Caco-2 (cell line): ENCODE measurements at regions not wholly inside any gene's neighbourhood (a gene's known extent, or its start where the extent isn't known, plus 50 kb on each side); places are given as distances from the start of the nearest gene placed in this dataset.

ENCODE experiments used
- BruUV-seq: library from RNA; stranded (reverse); fragments of 400-500 nt; replicated peaks from 2 replicates; lab custom pipeline; 2021; lab: Mats Ljungman, UMichigan
- CTCF ChIA-PET: fragments of 300-600 bp; sonication (Branson Sonifier 250); formaldehyde crosslinking; loops from one replicate; lab custom pipeline; 2022; ENCODE audit warnings: antibody characterized with exemption; lab: Charles Lee
- POLR2A ChIA-PET: fragments of 300-600 bp; sonication (Branson Sonifier 250); formaldehyde crosslinking; loops from one replicate; lab custom pipeline; 2022; ENCODE audit warnings: antibody characterized with exemption; lab: Charles Lee
- DNase-seq, 2 experiments: peaks; one replicate each; pipeline versions ENCODE4 v3.0.0 to v3.0.0-alpha.2; 2020 to 2022
- H3K27me3 ChIP-seq: replicated peaks from 2 replicates; pipeline ENCODE4 v1.6.0; 2011; ENCODE audit warnings: low read length; ENCODE audit not compliant: control insufficient read depth, insufficient read depth
- H3K36me3 ChIP-seq: 2 replicates; pipeline ENCODE4 v1.5.1; 2011; ENCODE audit warnings: low read length; ENCODE audit not compliant: control insufficient read depth, insufficient read depth
- H3K4me1 ChIP-seq: fragments of 250-450 bp; sonication (Bioruptor Pico); 2 replicates; pipeline ENCODE4 v1.5.1; 2020; ENCODE audit warnings: mild to moderate bottlenecking
- H3K4me3 ChIP-seq: 2 replicates; pipeline ENCODE4 v1.5.1; 2011; ENCODE audit warnings: low read depth, mild to moderate bottlenecking, control low read depth, low read length
- H3K9me3 ChIP-seq: fragments of 250-450 bp; sonication (Bioruptor Pico); 2 replicates; pipeline ENCODE4 v1.5.1; 2020; ENCODE audit warnings: mild to moderate bottlenecking, moderate library complexity
- H3K27ac Mint-ChIP-seq: one replicate; pipeline ENCODE4 v1.8.0; 2022; ENCODE audit warnings: mixed read lengths; ENCODE audit not compliant: unreplicated experiment
- H3K27me3 Mint-ChIP-seq: one replicate; pipeline ENCODE4 v1.8.0; 2022; ENCODE audit warnings: mixed read lengths; ENCODE audit not compliant: insufficient read depth, unreplicated experiment
- H3K36me3 Mint-ChIP-seq: one replicate; pipeline ENCODE4 v1.8.0; 2022; ENCODE audit warnings: mild to moderate bottlenecking, mixed read lengths; ENCODE audit not compliant: insufficient read depth, unreplicated experiment
- H3K4me1 Mint-ChIP-seq: one replicate; pipeline ENCODE4 v1.8.0; 2022; ENCODE audit warnings: low read depth, mixed read lengths; ENCODE audit not compliant: unreplicated experiment
- H3K4me3 Mint-ChIP-seq: one replicate; pipeline ENCODE4 v1.8.0; 2022; ENCODE audit warnings: mild to moderate bottlenecking, moderate library complexity, mixed read lengths; ENCODE audit not compliant: unreplicated experiment
- H3K9me3 Mint-ChIP-seq: one replicate; pipeline ENCODE4 v1.8.0; 2022; ENCODE audit warnings: mixed read lengths; ENCODE audit not compliant: unreplicated experiment
- CTCF ChIP-seq, 2 experiments: fragments of 200-600 bp in 1 of 2; IDR thresholded peaks; 1 replicate in 1 of 2; 2 replicates in 1 of 2; pipeline versions ENCODE4 v1.5.1 to v1.8.0; 2011 to 2022; ENCODE audit warnings: antibody characterized with exemption in 1 of 2, control low read depth in 1 of 2, inconsistent platforms in 1 of 2, low read depth in 1 of 2, low read length in 1 of 2, mild to moderate bottlenecking in 1 of 2, moderate library complexity in 1 of 2; ENCODE audit not compliant: insufficient read depth in 1 of 2, severe bottlenecking in 1 of 2, unreplicated experiment in 1 of 2
- intact Hi-C: fragments of 100-400 bp; cut with micrococcal nuclease; formaldehyde crosslinking; loops from one replicate; pipeline ENCODE4 v1.10.0; 2022; ENCODE audit not compliant: unreplicated experiment

- no peak for TF ChIP-seq CTCF (IDR thresholded peaks at IDR 0.05; ENCODE audit: insufficient read depth in 1 of 2, low read depth in 1 of 2, low read length in 1 of 2, severe bottlenecking in 1 of 2, unreplicated experiment in 1 of 2)
- Mint-ChIP-seq H3K4me3 (no peak overlapping the region), H3K4me1 (no peaks in the 10 kb centered on the region), H3K36me3 (no peaks in the 10 kb centered on the region), H3K27ac (no peak overlapping the region), H3K27me3 (no peaks in the 10 kb centered on the region), H3K9me3 (no peaks in the 10 kb centered on the region)
- DNase-seq, result no peak
- Histone ChIP-seq H3K27me3 (no peaks in the 10 kb centered on the region), H3K4me3 (no peak overlapping the region), H3K36me3 (no peaks in the 10 kb centered on the region), H3K4me1 (no peaks in the 10 kb centered on the region), H3K9me3 (peaks cover 3% of the 10 kb centered on the region; the same call in 1 of the 2 replicates)
- CTCF ChIA-PET, result no interaction called here
- no TSS peak for BruUV-seq
- intact Hi-C loops, result no loop called here
- POLR2A ChIA-PET, result no interaction called here
Observed at GRCh38 chr2:65512783-65513182, 80.4 kb upstream of the SPRED2 start.

GRCh38 chr2:65511306-65511705 lies 78.9 kb upstream of the SPRED2 start:
- Mint-ChIP-seq H3K27ac (no peak overlapping the region), H3K27me3 (no peaks in the 10 kb centered on the region), H3K9me3 (no peaks in the 10 kb centered on the region), H3K4me1 (no peaks in the 10 kb centered on the region), H3K36me3 (no peaks in the 10 kb centered on the region), H3K4me3 (no peak overlapping the region)
- H3K4me3 ChIP-seq, result no peak overlapping the region
- POLR2A ChIA-PET, result no interaction called here
- H3K27me3 ChIP-seq, result no peaks in the 10 kb centered on the region
- H3K36me3 ChIP-seq, result no peaks in the 10 kb centered on the region
- H3K4me1 ChIP-seq, result no peaks in the 10 kb centered on the region
- no peak for DNase-seq
- no peak for TF ChIP-seq CTCF (IDR thresholded peaks at IDR 0.05; ENCODE audit: insufficient read depth in 1 of 2, low read depth in 1 of 2, low read length in 1 of 2, severe bottlenecking in 1 of 2, unreplicated experiment in 1 of 2)
- H3K9me3 ChIP-seq, result peaks cover 3% of the 10 kb centered on the region; the same call in 1 of the 2 replicates
- CTCF ChIA-PET, result no interaction called here
- intact Hi-C loops, result no loop called here
- no TSS peak for BruUV-seq

DNA sequence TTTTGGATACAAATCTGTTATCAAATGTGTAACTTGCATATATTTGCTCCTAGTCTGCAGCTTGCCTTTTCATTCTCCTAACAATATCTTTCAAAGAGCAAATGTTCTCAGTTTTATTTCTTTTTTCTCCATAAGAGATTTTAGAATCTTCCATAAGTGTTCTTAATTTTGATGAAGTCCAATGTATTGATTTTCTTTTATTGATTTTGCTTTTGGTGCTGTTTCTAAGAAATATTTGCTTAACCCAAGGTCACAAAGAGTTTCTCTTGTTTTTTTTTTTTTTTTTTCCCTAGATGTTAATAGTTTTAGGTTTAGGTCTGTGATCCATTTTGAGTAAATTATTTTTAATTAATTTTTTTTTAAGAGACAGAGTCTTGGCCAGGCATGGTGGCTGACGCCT lies 75.8 kb upstream of the SPRED2 start:
- H3K4me1 Mint-ChIP-seq, result no peaks in the 10 kb centered on the region
- no peaks in the 10 kb centered on the region for H3K27me3 Mint-ChIP-seq
- no peaks in the 10 kb centered on the region for H3K9me3 Mint-ChIP-seq
- H3K27ac Mint-ChIP-seq, result no peak overlapping the region
- no peak for TF ChIP-seq CTCF (IDR thresholded peaks at IDR 0.05; ENCODE audit: insufficient read depth in 1 of 2, low read depth in 1 of 2, low read length in 1 of 2, severe bottlenecking in 1 of 2, unreplicated experiment in 1 of 2)
- no peaks in the 10 kb centered on the region for H3K4me1 ChIP-seq
- intact Hi-C loops, result no loop called here
- no peaks in the 10 kb centered on the region for H3K27me3 ChIP-seq
- ChIA-PET CTCF (interaction anchor here (0.6 kb wide), 1 partner anchor 35 kb away, joined by 4 read pairs; no protein-coding TSS in a partner anchor), POLR2A (interaction anchor here (0.6 kb wide), 1 partner anchor 31 kb away, joined by 6 read pairs; no protein-coding TSS in a partner anchor)
- DNase-seq, result no peak
- no peak overlapping the region for H3K4me3 Mint-ChIP-seq
- no peaks in the 10 kb centered on the region for H3K36me3 Mint-ChIP-seq
- no peaks in the 10 kb centered on the region for H3K36me3 ChIP-seq
- no TSS peak for BruUV-seq
- no peak overlapping the region for H3K4me3 ChIP-seq
- H3K9me3 ChIP-seq, result peaks cover 3% of the 10 kb centered on the region; the same call in 1 of the 2 replicates
